Gastrocnemius medialis (tissue), 4 donors: ENCODE measurements at regions not wholly inside any gene's neighbourhood (a gene's known extent, or its start where the extent isn't known, plus 50 kb on each side); places are given as distances from the start of the nearest gene placed in this dataset.

Experiments used
- CTCF ChIP-seq, 5 experiments: fragments of 450-650 bp in 3 of 5; fragments of 200-600 bp in 2 of 5; sonication (generic) in 2 of 5; IDR thresholded peaks in 4 of 5; conservative IDR thresholded peaks in 1 of 5; 1 replicate in 4 of 5; 2 replicates in 1 of 5; pipeline ENCODE4 v1.5.1; 2016 to 2019; ENCODE audit warnings: antibody characterized with exemption in 5 of 5, mild to moderate bottlenecking in 3 of 5, moderate library complexity in 3 of 5
- POLR2A ChIP-seq, 2 donors: fragments of 450-650 bp; IDR thresholded peaks; one replicate each; pipeline ENCODE4 v1.6.1; 2017; ENCODE audit warnings: antibody characterized with exemption in 2 of 2, mild to moderate bottlenecking in 2 of 2, moderate library complexity in 2 of 2

DNA sequence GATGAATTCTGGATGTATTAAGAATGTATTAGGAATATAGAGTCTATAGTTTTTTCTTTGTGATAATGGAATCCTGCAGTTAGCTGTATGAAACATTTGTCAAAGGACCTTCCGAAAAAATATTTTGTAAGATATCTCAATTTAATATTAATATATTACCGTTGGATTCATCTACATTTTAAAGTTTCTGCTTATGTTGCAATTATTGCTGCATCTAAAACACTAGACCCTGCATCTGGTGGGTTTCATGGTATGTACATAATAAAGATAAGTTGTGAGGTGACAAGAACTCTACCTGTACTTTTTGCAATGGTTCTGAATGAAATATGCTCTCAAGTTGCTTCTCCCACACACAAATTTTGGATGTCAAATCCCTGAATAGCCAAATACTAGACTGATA is 565.9 kb upstream of the FBXO33 start:
- TF ChIP-seq CTCF (IDR thresholded peaks at IDR 0.05 in 4 of 5, conservative IDR thresholded peaks at IDR 0.05 in 1 of 5) (no peak), POLR2A (IDR thresholded peaks at IDR 0.05) (no peak)
